ENCODE measurements at regions not wholly inside any gene's neighbourhood (a gene's known extent, or its start where the extent isn't known, plus 50 kb on each side); places are given as distances from the start of the nearest gene placed in this dataset.

GRCh38 chr5:60312098-60312497 is 387.9 kb downstream of the DEPDC1B start:
- TF ChIP-seq TAF1 (IDR thresholded peaks at IDR 0.05; ENCODE audit: borderline replicate concordance, insufficient read depth, low read length) (no peak), POLR2AphosphoS5 (IDR thresholded peaks at IDR 0.05; ENCODE audit: low read depth, low read length) (no peak), REST (IDR thresholded peaks at IDR 0.05; ENCODE audit: insufficient read depth in 1 of 2, low read depth in 2 of 2, low read length in 2 of 2) (no peak), SIN3A (IDR thresholded peaks at IDR 0.05; ENCODE audit: borderline replicate concordance, insufficient read depth, low read length) (no peak), FOXP2 (optimal IDR thresholded peaks at IDR 0.05; ENCODE audit: borderline replicate concordance, extremely low read depth, extremely low read length, insufficient read depth) (no peak)

GRCh38 chr5:60299944-60300343 is 400.0 kb downstream of the DEPDC1B start:
- TF ChIP-seq REST (IDR thresholded peaks at IDR 0.05; ENCODE audit: insufficient read depth in 1 of 2, low read depth in 2 of 2, low read length in 2 of 2) (no peak), FOXP2 (optimal IDR thresholded peaks at IDR 0.05; ENCODE audit: borderline replicate concordance, extremely low read depth, extremely low read length, insufficient read depth) (no peak), SIN3A (IDR thresholded peaks at IDR 0.05; ENCODE audit: borderline replicate concordance, insufficient read depth, low read length) (no peak), POLR2AphosphoS5 (IDR thresholded peaks at IDR 0.05; ENCODE audit: low read depth, low read length) (no peak), TAF1 (IDR thresholded peaks at IDR 0.05; ENCODE audit: borderline replicate concordance, insufficient read depth, low read length) (no peak)

GRCh38 chr5:60297658-60298057 is 402.3 kb downstream of the DEPDC1B start:
- TF ChIP-seq REST (IDR thresholded peaks at IDR 0.05; ENCODE audit: insufficient read depth in 1 of 2, low read depth in 2 of 2, low read length in 2 of 2) (no peak), FOXP2 (optimal IDR thresholded peaks at IDR 0.05; ENCODE audit: borderline replicate concordance, extremely low read depth, extremely low read length, insufficient read depth) (no peak), SIN3A (IDR thresholded peaks at IDR 0.05; ENCODE audit: borderline replicate concordance, insufficient read depth, low read length) (no peak), POLR2AphosphoS5 (IDR thresholded peaks at IDR 0.05; ENCODE audit: low read depth, low read length) (no peak)

- no peak for TF ChIP-seq TAF1 (IDR thresholded peaks at IDR 0.05; ENCODE audit: borderline replicate concordance, insufficient read depth, low read length)
- no peak for TF ChIP-seq POLR2AphosphoS5 (IDR thresholded peaks at IDR 0.05; ENCODE audit: low read depth, low read length)
- no peak for TF ChIP-seq REST (IDR thresholded peaks at IDR 0.05; ENCODE audit: insufficient read depth in 1 of 2, low read depth in 2 of 2, low read length in 2 of 2)
- TF ChIP-seq SIN3A (IDR thresholded peaks at IDR 0.05; ENCODE audit: borderline replicate concordance, insufficient read depth, low read length), result no peak
- TF ChIP-seq FOXP2 (optimal IDR thresholded peaks at IDR 0.05; ENCODE audit: borderline replicate concordance, extremely low read depth, extremely low read length, insufficient read depth), result no peak
Measured at GRCh38 chr5:60295423-60295822, 401.9 kb upstream of the PDE4D start.

GRCh38 chr5:60293518-60293917 is 400.0 kb upstream of the PDE4D start:
- TF ChIP-seq POLR2AphosphoS5 (IDR thresholded peaks at IDR 0.05; ENCODE audit: low read depth, low read length) (no peak), REST (IDR thresholded peaks at IDR 0.05; ENCODE audit: insufficient read depth in 1 of 2, low read depth in 2 of 2, low read length in 2 of 2) (no peak), SIN3A (IDR thresholded peaks at IDR 0.05; ENCODE audit: borderline replicate concordance, insufficient read depth, low read length) (no peak), TAF1 (IDR thresholded peaks at IDR 0.05; ENCODE audit: borderline replicate concordance, insufficient read depth, low read length) (no peak), FOXP2 (optimal IDR thresholded peaks at IDR 0.05; ENCODE audit: borderline replicate concordance, extremely low read depth, extremely low read length, insufficient read depth) (no peak)
